CD4-positive, alpha-beta T cell treated with Interleukin-15 for 1 hour (primary cell): ENCODE measurements at regions not wholly inside any gene's neighbourhood (a gene's known extent, or its start where the extent isn't known, plus 50 kb on each side); places are given as distances from the start of the nearest gene placed in this dataset.

Experiments used
- DNase-seq: peaks from one replicate; pipeline ENCODE4 v3.0.0-alpha.2; 2020

DNA sequence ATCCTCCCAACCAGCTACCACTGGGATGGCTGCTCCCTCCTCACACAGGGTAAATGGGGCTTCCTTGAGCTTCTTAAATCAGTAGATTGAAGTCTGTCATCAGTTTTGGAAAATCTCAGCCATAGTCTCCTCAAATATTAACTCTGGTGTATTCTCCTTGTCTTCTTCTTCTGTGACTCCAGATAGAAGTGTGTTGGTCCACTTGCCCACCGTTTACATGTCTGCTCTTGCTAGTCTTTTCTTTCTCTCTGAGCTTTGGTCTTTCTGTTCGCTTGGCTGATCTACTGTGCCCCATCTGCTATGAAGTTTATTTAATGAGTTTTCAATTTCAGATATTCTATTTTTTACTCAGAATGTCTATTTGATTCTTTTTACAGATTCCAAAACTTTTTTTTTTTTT, 281.7 kb upstream of the HDAC4 start:
- no peak for DNase-seq

DNA sequence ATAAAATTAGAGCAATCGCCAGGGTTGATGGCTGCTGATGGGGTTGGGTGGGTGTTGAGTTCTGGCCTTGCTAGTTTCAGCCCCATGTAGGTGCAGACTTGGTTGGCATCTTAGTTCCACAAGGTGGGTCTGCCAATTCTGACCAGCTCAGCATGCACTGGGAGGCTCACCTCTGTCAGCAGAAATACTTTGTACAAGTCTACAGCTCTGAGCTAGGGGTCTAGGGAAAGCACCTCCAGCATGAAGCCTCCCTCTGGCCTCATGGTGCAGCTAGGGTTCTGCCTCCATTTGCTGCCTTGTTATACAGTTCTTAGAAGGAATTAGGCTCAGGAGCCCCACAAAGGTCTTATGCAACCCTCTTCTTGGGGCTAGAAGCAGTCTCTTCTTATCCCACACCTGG, 278.9 kb upstream of the HDAC4 start:
- no peak for DNase-seq

GRCh38 chr2:239678666-239679296, 278.0 kb upstream of the HDAC4 start:
- DNase-seq = no peak

- DNase-seq = no peak
Measured at GRCh38 chr2:239678186-239678490, 277.3 kb upstream of the HDAC4 start.

- DNase-seq = no peak
Measured at GRCh38 chr2:239677453-239678185, 276.8 kb upstream of the HDAC4 start.

DNA sequence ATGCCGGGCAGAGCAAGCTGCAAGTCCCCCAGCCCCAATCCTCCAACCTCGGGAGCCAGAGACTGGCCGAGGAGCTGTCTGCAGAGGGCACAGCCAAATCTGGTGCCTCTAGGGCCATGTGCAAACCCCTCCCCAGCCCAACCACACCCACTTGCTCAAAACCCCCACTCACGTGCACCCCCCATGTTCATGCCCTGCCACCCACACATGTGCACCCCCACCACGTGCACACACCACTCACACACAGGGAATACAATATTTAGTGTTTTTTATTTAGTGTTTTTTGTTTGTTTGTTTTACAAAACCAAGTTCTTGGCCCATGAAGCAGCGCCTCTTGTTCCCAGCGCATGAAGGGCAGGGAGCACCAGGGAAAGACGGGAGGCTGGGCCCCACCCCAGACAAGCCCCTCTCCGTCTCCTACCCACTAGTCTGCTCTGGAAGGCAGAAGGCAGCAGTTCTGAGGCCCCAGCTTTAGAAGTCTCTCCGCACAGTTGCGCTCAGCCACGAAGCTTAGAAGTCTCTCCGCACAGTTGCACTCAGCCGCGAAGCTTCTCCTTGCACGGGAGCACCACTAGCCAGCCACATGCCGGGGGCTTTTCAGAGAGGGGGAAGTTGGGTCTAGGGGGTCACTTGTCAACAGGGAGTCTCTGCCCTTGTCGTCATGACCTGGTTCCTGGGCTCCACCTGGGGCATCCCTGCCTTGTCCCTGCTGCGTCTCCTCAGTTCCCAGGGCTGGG, 276.1 kb upstream of the HDAC4 start:
- no peak for DNase-seq

DNA sequence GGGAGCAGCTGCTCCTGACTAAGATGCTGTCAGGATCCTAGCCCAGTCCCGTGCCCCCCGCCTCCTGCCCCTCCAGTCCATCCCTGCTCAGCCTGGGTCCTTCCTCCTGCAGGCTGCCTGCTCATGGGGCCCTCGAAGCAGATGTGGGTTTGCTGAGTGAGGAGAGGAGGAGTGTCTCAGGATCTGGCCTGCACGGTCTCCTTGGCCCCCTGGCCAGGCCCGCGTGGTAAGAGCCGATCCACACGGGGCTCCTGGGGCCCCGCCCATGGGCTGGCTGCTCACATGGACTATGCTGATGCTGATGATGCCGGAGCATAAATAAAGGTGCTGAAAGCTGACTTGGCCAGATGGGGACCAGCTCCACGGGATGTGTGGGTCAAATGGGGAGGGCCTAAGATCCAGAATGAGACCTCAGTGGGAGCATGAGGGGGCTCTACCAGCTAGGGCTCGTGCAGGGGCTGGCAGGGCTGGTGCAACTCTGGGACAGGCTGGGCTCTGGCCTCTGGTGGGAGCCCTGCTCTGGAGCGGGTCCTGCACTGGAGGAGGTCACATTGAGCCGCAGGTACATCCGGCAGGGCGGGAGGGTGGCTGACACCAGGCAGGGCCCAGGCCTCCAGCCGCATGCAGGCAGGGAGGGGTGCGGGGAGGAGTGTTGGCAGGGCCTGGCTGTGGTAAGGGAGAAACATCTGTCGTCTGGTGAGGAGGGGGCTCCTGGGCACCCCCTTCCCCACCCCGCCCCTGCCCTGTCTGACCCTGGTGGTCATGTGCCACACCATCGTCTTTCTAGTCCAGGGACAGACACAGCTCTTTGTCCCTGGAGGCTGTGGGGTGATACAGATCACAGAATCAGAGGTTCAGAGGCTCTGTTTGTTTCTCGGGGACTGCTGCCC, 275.3 kb upstream of the HDAC4 start:
- no peak for DNase-seq

DNA sequence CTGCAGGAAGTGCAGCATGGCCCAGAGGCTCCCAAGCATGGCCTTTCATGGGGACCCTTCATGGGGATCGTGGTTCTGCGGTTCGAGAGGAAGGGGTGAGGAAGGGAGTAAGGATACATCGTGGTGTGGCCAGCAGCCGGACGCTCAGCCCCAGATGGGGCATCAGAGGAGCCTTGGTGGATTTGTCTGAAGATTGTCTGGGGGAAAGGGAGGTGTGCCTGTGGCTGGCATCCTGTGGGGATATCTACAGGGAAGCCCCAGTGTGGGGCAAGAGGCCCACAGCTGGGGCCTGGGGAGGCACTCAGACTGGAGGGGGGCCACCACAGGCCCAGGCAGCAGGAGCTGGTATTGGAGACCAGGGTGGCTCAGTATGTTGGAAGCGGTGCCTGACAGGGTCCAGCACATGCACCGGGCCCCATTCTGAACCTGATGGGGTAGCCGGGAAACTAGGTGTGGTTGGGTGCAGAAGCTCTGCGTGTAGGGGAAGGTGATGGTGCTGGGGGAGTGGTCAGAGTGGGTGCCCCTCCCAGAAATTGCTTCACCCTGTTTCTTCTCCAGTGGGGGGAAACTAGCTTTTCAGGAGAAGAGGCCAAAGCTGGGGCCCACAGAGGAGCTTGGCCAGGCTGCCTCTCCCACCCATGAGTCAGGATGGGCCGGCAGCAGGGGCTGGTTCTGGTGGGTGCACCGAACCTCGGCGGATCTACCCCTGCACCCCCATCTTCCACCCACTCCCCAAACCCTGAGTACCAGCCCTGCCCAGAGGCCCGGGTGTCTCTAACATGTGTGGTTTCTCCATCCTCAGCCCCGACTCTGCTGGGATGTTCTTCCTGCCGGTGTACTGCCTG, 274.4 kb upstream of the HDAC4 start:
- no peak for DNase-seq

DNA sequence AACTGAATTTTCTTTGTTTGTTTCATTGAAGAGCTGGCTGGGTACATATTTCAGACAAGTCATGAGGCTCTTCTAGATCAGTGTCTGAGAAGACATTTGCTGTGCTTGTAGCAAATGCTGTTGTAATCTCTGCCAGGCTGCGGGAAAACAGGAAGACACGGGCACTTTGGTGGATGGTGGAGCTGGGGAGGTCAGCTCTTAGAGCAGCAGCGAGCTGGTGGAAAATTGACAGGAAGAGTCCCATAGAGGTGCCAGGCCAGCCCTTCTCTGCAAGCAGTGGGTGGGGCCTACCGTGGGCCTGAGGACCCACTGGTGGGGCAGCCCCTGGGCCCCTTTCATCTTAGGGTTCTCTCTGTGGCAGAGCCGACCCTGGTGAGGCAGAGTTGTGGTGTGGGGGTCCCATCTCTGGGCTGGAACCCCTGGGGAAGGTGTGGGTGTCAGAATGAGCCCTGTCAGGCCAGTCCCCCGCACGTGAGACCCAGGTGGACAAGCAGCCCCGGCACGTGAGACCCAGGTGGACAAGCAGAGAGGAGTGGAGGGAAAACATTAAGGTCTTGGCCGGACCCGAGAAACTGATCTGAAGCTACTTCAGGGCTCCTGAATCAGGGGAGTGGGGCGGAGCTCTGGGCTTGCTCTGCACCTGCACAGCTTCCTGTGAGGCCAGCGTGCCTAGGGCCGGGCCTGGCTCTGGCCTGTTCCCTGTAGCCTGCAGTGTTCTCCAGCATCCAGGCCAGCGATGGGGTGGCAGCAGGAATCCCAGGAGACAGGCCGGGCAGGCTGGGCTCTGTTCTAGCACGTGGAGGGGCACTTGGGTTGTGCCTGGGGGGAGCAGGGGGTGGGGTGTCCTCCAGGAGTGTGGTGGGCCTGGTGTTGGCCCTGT, 273.5 kb upstream of the HDAC4 start:
- DNase-seq = no peak

- DNase-seq = no peak
Measured at GRCh38 chr2:239673641-239674040, 272.8 kb upstream of the HDAC4 start.

DNA sequence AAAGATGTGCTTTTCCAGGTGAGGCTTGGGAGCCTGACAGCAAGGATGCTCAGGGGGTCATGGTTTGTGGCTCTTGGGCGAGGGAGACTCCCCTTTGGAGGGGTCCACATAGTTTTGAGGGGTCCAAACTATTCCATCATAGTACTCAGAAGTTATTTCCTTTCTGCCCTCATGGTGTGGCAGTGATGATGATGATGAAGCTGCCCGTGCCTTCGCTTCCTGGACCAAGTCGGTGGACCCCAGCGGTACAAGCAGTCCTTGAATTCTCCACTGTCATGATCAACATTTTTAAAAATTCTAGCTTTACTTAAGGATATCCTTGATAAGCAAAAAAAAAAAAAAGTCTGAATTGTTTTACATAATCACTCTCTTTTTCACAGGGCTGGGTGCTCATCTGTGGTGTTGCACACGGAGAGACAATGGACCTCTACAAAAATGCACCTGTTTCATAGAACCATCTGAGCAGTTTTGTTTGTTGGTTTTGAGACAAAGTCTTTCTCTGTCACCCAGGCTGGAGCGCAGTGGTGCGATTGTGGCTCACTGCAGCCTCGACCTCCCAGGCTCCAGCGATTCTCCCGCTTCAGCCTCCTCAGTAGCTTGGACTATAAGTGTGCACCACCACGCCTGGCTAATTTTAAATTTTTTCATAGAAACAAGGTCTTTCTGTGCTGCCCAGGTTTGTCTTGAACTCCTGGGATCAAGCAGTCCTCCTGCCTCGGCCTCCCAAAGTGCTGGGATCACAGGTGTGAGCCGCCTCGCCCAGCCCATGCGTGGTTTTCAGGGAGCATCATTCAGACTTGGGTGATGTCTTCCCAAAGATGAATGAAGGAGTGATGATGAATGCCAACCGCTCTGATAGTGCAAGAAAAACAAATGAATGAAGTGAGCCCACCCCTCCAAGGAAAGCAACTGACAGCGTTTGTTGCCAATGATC, 271.4 kb upstream of the HDAC4 start:
- DNase-seq = no peak

GRCh38 chr2:239671471-239671870, 270.7 kb upstream of the HDAC4 start:
- no peak for DNase-seq

- DNase-seq = no peak
Measured at GRCh38 chr2:239670463-239671120, 269.8 kb upstream of the HDAC4 start.

GRCh38 chr2:239669899-239670460, 269.2 kb upstream of the HDAC4 start:
- DNase-seq = no peak

GRCh38 chr2:239669181-239669898, 268.5 kb upstream of the HDAC4 start:
- no peak for DNase-seq

GRCh38 chr2:239668651-239669050, 267.8 kb upstream of the HDAC4 start:
- DNase-seq = no peak

DNA sequence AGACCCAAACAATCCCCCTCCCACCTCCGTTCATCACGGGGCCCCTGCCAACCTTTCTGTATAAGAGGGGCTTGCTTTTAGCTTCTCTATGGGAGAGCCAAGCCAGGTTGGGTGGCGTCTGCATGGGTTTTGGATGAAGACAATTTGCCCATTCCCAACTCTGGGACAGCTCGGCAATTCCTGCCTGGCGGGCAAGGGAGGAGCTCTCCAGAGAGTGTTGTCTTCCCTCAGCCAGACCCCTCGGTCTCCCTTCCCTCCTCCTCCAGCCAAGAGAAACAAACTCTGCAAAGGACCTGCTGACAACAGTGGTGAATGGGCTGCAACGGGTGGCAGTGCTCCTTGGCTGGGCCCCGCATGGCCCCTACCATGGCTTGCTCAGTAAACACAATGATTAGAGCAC, 267.2 kb upstream of the HDAC4 start:
- DNase-seq = no peak

DNA sequence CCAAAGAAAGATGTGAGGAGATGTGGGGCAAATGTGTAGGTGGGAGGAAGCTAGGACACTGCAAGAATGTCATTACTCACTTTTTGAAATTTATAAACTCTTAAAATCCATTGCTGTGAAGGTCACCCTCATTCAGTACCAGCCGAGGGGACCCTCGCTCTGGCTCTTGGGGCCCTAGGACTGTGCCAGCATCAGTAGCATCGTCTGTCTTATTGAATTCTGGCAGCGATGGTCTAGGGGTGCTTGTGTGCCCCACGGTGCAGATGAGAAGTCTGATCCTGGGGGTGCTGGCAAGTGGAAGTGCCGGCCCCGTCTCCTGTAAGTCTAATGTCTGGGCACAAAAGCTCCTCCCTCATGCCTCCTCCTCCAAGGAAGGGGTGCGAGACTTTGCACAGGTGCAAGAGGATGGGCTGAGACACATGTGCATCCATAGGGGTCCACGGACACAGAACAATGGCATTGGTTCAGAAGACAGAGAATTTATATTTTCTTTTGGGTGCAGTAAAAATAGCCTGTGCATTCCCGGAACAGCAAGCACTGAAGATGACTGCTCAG, 266.7 kb upstream of the HDAC4 start:
- no peak for DNase-seq
